Subcutaneous abdominal adipose tissue (tissue), 5 donors: ENCODE measurements at regions not wholly inside any gene's neighbourhood (a gene's known extent, or its start where the extent isn't known, plus 50 kb on each side); places are given as distances from the start of the nearest gene placed in this dataset.

Experiments
- H3K27ac ChIP-seq: one replicate; pipeline ENCODE4 v1.7.0; 2013; ENCODE audit warnings: low read depth, mild to moderate bottlenecking, inconsistent platforms, low read length, moderate library complexity
- H3K27me3 ChIP-seq, 5 donors: one replicate each; pipeline ENCODE4 v1.7.0; 2013; ENCODE audit warnings: low read length in 5 of 5, inconsistent platforms in 1 of 5; ENCODE audit not compliant: control insufficient read depth in 5 of 5, insufficient read depth in 4 of 5
- H3K36me3 ChIP-seq, 5 donors: one replicate each; pipeline ENCODE4 v1.7.0; 2013; ENCODE audit warnings: low read length in 5 of 5; ENCODE audit not compliant: control insufficient read depth in 5 of 5, insufficient read depth in 5 of 5
- H3K4me1 ChIP-seq, 5 donors: one replicate each; pipeline ENCODE4 v1.7.0; 2013; ENCODE audit warnings: low read length in 5 of 5, mild to moderate bottlenecking in 3 of 5, moderate library complexity in 1 of 5; ENCODE audit not compliant: control insufficient read depth in 5 of 5, insufficient read depth in 5 of 5
- H3K4me3 ChIP-seq, 5 donors: one replicate each; pipeline ENCODE4 v1.7.0; 2013; ENCODE audit warnings: low read length in 5 of 5, low read depth in 1 of 5
- H3K9ac ChIP-seq, 5 donors: one replicate each; pipeline ENCODE4 v1.7.0; 2013; ENCODE audit warnings: low read length in 5 of 5, mild to moderate bottlenecking in 4 of 5, moderate library complexity in 3 of 5
- H3K9me3 ChIP-seq, 5 donors: one replicate each; pipeline ENCODE4 v1.7.0; 2013; ENCODE audit warnings: low read length in 5 of 5; ENCODE audit not compliant: control insufficient read depth in 5 of 5
- donor health status: healthy.
- donor health status: healthy.
- donor health status: healthy.
- donor health status: healthy.
- donor health status: healthy.

DNA sequence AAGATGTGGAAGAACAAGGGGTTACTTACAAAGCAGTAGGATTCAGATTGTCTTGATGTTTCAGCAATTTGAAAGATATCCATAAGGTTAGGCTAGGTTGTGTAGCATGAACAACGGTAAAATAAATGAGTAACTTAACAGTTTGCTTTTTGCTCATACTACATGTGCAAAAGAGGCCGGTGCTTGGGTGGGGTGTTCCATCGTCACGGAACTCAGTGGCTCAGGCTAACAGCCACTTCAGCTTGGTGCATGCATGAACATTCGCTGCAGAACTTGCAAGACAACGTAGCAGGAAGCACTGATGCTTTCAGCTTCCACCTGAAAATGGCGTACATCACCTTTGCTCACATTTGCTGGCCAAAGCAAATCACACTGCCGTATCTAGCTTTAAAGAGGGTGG is 407.3 kb upstream of the CDH20 start:
- Histone ChIP-seq H3K27me3 (no peaks in the 10 kb centered on the region), H3K4me3 (no peak overlapping the region), H3K27ac (no peak overlapping the region), H3K4me1 (peaks cover 0 to 6% (median 0%) of the 10 kb centered on the region in 5 donors), H3K9me3 (no peaks in the 10 kb centered on the region), H3K36me3 (no peaks in the 10 kb centered on the region), H3K9ac (no peak overlapping the region)

DNA sequence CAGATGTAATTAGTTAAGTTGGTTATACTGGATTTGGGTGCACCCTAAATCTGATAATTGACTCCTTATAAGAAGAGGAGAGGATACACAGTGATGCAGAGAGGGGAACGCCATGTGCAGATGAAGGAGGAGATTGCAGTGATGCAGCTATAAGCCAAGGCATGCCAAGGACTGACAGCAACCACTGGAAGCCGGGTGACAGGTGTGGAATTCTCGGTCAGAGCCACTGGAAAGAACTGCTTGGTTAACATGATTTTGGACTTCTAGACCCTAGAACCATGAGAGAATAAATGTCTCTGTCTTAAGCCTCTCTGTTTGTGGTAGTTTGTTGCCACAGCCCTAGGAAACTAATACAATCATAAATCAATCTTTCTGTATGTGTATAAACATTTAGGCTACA is 403.3 kb upstream of the CDH20 start:
- Histone ChIP-seq H3K4me1 (no peaks in the 10 kb centered on the region), H3K9me3 (no peaks in the 10 kb centered on the region), H3K27me3 (no peaks in the 10 kb centered on the region), H3K9ac (no peak overlapping the region), H3K4me3 (no peak overlapping the region), H3K36me3 (no peaks in the 10 kb centered on the region), H3K27ac (no peak overlapping the region)

DNA sequence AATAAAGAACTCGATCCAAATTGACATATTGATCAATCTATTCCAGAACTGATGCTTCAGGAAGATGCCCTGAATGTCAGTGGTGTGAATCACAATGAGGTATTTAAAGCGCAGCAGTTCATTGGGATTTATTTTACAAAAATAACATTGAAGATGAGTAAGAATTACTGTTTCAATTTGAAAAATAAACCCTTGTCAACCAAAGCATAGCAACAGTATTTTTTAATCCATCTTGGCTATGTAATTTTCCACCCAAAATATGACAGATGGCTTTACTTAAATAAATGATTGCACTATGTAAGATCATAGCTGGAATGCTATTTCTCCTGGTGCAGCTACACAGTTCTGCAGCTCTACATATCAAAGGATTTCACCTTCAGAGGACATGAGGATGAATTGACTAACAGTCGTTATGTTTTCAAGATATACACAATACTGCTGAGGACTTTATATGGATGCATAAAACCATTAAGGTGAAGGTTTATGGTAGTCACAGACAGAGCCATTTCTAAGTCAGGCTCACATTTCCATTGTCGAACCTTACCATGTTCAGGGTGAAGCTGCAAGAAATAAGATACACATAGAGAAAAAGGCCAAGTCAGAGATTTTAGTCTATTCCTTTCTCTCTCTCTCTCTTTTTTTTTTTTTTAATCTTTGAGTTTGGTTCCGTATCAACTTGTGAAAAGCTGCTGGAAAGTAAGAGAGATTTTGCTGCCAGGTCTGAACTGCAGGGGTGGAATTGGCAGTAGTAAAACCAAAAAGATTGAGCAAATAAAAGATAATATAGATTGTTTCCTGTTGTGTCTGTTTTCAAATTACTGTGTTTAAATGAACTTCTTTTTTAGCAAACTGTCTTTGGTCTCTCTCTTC is 398.0 kb upstream of the CDH20 start:
- H3K36me3 ChIP-seq = no peaks in the 10 kb centered on the region
- H3K27ac ChIP-seq = no peak overlapping the region
- no peak overlapping the region for H3K9ac ChIP-seq
- H3K27me3 ChIP-seq = no peaks in the 10 kb centered on the region
- peaks cover 0 to 6% (median 0%) of the 10 kb centered on the region in 5 donors for H3K4me1 ChIP-seq
- H3K4me3 ChIP-seq = no peak overlapping the region
- no peaks in the 10 kb centered on the region for H3K9me3 ChIP-seq

DNA sequence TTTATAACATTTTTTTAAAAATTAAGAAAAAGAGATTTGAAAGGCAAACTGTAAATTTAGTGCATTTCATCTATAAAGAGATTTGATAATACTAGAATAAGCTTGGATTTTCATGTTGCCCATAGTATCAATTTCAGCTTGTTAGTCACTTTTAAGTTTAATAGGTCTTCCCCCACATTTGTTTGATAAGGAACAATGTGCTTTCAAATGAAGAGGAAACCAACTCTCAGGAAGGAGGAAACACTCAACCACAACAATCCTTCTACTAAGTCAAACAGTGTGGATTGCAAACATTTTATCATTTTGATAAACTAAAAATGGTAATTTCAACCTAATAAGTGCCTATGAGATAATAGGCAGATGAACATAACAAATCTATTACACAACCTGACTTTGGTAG is 397.1 kb upstream of the CDH20 start:
- Histone ChIP-seq H3K9me3 (no peaks in the 10 kb centered on the region), H3K27ac (no peak overlapping the region), H3K9ac (no peak overlapping the region), H3K4me1 (peaks cover 0 to 6% (median 0%) of the 10 kb centered on the region in 5 donors), H3K4me3 (no peak overlapping the region), H3K27me3 (no peaks in the 10 kb centered on the region), H3K36me3 (no peaks in the 10 kb centered on the region)

DNA sequence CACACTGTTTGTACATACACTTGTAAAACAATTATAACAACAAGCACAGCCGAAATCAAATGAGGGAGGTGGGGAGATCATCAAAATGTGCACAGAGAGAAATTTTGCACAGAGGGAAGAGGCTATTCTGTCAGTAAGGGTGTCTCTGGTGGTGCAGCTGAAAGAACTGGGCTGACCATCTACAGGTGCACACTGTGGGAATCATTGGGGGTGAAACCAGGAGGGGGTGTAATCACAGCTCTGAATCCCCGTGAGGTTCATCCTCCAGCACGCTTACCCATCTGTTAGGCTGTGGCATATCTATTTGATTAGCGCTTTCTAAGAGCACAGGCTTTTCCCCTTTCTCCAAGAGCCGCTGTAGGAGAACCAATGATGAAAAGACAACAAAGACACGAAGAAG is 389.9 kb upstream of the CDH20 start:
- Histone ChIP-seq H3K27ac (no peak overlapping the region), H3K36me3 (no peaks in the 10 kb centered on the region), H3K4me3 (no peak overlapping the region), H3K4me1 (no peaks in the 10 kb centered on the region), H3K9me3 (no peaks in the 10 kb centered on the region), H3K9ac (no peak overlapping the region), H3K27me3 (no peaks in the 10 kb centered on the region)

DNA sequence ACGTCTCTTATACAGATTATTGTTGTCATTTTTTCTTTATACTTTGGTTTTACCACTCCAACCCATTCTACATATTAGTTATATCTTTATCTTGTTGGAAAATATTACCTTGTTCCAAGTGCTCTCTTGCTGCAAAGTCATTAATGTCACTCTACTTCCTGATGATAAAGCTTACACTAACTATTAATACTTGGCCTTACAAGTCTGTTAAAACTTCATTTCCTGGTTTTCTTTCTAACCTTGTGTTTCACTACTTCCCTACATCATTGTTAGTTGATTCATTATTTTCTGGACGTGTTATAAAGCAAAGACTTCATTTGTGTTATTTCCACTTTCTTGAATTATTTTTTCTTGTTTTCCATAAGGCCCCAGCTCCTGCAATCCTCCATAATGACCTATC is 382.6 kb upstream of the CDH20 start:
- Histone ChIP-seq H3K36me3 (no peaks in the 10 kb centered on the region), H3K4me1 (no peaks in the 10 kb centered on the region), H3K27ac (no peak overlapping the region), H3K9ac (no peak overlapping the region), H3K9me3 (no peaks in the 10 kb centered on the region), H3K27me3 (no peaks in the 10 kb centered on the region), H3K4me3 (no peak overlapping the region)

DNA sequence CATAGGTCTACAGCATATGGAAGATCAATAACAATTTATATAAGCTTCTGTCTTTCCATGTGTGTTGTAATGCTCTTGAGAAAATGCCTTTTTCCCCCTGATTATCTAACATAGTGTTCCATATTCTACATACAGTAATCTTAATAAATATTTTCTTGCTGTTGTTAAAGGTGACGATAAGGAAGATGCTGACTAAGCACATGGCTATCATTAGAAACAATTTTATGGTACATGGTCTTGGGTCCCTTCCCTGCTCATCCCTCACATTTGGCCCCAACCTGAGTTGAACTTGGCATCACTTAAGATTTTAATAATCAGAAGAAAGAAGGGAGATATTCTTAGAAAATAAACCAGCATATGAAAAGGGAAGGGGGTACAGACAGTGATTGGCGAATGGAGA is 382.1 kb upstream of the CDH20 start:
- H3K4me3 ChIP-seq = no peak overlapping the region
- no peaks in the 10 kb centered on the region for H3K36me3 ChIP-seq
- no peak overlapping the region for H3K27ac ChIP-seq
- no peaks in the 10 kb centered on the region for H3K9me3 ChIP-seq
- H3K9ac ChIP-seq = no peak overlapping the region
- no peaks in the 10 kb centered on the region for H3K4me1 ChIP-seq
- no peaks in the 10 kb centered on the region for H3K27me3 ChIP-seq

DNA sequence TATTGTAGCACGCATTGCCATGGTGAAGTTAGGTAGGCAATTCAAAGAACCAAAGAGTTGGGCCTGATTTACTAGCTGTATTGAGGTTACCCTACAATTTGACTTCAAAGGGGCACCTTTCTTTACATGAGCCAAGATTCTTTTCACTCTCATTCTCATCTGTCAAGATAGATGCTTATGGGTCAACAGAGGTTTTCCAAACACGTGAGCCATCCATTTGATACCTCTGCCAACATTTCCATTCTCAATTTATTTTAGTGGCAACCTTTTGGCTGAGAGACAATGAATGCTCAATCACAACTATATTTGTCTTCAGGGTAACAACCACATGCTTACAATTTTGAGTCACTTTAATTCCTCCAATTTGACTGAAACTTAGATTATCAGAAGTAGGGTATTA is 370.6 kb upstream of the CDH20 start:
- H3K27me3 ChIP-seq = no peaks in the 10 kb centered on the region
- no peak overlapping the region for H3K4me3 ChIP-seq
- H3K9me3 ChIP-seq = no peaks in the 10 kb centered on the region
- no peaks in the 10 kb centered on the region for H3K4me1 ChIP-seq
- H3K9ac ChIP-seq = no peak overlapping the region
- no peaks in the 10 kb centered on the region for H3K36me3 ChIP-seq
- H3K27ac ChIP-seq = no peak overlapping the region

DNA sequence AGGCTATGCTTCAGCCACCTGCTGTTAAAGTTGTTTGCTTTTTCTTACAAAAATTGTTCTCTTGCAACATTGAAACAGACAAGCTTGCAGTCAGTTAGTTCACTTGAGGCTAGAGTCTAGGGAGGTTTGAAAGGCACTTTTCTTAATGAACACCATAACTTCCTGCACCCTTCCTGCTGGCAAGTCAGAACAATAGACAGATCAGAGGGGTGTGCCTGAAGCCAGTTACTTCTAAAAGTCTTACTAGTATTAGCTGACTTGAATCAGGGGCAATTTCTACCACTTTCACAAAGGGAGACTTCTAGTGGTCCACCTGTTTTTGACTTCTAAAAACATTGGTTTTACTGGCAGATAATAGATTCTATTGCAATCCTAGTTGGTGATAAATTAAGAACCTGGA is 367.4 kb upstream of the CDH20 start:
- Histone ChIP-seq H3K27me3 (no peaks in the 10 kb centered on the region), H3K4me3 (no peak overlapping the region), H3K9ac (no peak overlapping the region), H3K9me3 (no peaks in the 10 kb centered on the region), H3K36me3 (no peaks in the 10 kb centered on the region), H3K4me1 (no peaks in the 10 kb centered on the region), H3K27ac (no peak overlapping the region)

DNA sequence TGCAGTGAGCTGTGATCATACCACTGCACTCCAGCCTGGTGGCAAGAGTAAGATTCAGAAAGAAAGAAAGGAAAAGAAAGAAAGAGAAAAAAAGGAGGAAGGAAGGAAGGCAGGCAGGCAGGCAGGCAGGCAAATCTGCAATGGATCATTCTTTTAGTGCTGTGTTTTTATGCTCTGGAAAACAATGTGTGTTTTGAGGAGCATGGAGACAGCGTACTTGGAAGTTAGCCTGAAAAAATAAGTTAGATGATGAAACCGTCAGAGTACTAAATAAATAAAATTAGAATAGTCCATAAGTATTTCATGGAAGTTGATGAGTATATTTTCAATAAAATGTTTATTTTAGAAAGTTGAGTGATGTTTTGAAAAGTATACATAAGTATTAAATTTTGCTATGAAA is 366.4 kb upstream of the CDH20 start:
- H3K4me3 ChIP-seq = no peak overlapping the region
- no peaks in the 10 kb centered on the region for H3K9me3 ChIP-seq
- no peak overlapping the region for H3K9ac ChIP-seq
- H3K4me1 ChIP-seq = no peaks in the 10 kb centered on the region
- no peak overlapping the region for H3K27ac ChIP-seq
- H3K36me3 ChIP-seq = no peaks in the 10 kb centered on the region
- H3K27me3 ChIP-seq = no peaks in the 10 kb centered on the region
